Smooth muscle cell (in vitro differentiated cells): ENCODE measurements at regions not wholly inside any gene's neighbourhood (a gene's known extent, or its start where the extent isn't known, plus 50 kb on each side); places are given as distances from the start of the nearest gene placed in this dataset.

Experiments used
- DNase-seq: peaks from one replicate; lab custom pipeline; 2025; ENCODE audit not compliant: unreplicated experiment; lab: John Stamatoyannopoulos, UW
- H2AFZ ChIP-seq: fragments of 200-600 bp; sonication (generic); 2 replicates; pipeline ENCODE4 v1.6.0; 2016; ENCODE audit warnings: antibody characterized with exemption, low read depth, mild to moderate bottlenecking
- H3F3A ChIP-seq: fragments of 200-600 bp; sonication (generic); 2 replicates; pipeline ENCODE4 v1.6.0; 2017; ENCODE audit warnings: antibody characterized with exemption, low read depth
- H3K27ac ChIP-seq: fragments of 200-600 bp; sonication (generic); 2 replicates; pipeline ENCODE4 v1.5.1; 2016; ENCODE audit warnings: low read depth, mild to moderate bottlenecking
- H3K27me3 ChIP-seq: fragments of 200-600 bp; sonication (generic); 2 replicates; pipeline ENCODE4 v1.6.1; 2016; ENCODE audit warnings: low read depth, mild to moderate bottlenecking
- H3K36me3 ChIP-seq: fragments of 200-600 bp; sonication (generic); 2 replicates; pipeline ENCODE4 v1.5.1; 2016; ENCODE audit warnings: low read depth
- H3K4me1 ChIP-seq: fragments of 200-600 bp; sonication (generic); 2 replicates; pipeline ENCODE4 v1.5.1; 2016; ENCODE audit warnings: low read depth
- H3K4me2 ChIP-seq: fragments of 200-600 bp; sonication (generic); 2 replicates; pipeline ENCODE4 v1.6.0; 2016; ENCODE audit warnings: mild to moderate bottlenecking
- H3K4me3 ChIP-seq: fragments of 200-600 bp; sonication (generic); 2 replicates; pipeline ENCODE4 v1.5.1; 2016; ENCODE audit warnings: mild to moderate bottlenecking
- H3K79me2 ChIP-seq: fragments of 200-600 bp; sonication (generic); 2 replicates; pipeline ENCODE4 v1.6.0; 2016; ENCODE audit warnings: low read depth, mild to moderate bottlenecking
- H3K9ac ChIP-seq: fragments of 200-600 bp; sonication (generic); 2 replicates; pipeline ENCODE4 v1.6.0; 2016; ENCODE audit warnings: low read depth
- H3K9me3 ChIP-seq: fragments of 200-600 bp; sonication (generic); replicated peaks from 2 replicates; pipeline ENCODE4 v1.5.1; 2016; ENCODE audit warnings: low read depth
- H4K20me1 ChIP-seq: fragments of 200-600 bp; sonication (generic); 2 replicates; pipeline ENCODE4 v1.6.0; 2016; ENCODE audit warnings: low read depth
- WGBS: methylation state at CpG from one replicate; pipeline ENCODE4 v1.1.7; 2016; ENCODE audit warnings: low lambda C conversion rate; 5-methylcytosine and 5-hydroxymethylcytosine counted together
- TF ChIP-seq, protein P1 (sequence below): fragments of 200-600 bp; sonication (generic); IDR thresholded peaks from 2 replicates; pipeline ENCODE4 v1.5.1; 2017; ENCODE audit warnings: borderline replicate concordance, mild to moderate bottlenecking, antibody characterized with exemption; ENCODE audit not compliant: insufficient read depth, poor library complexity, severe bottlenecking

DNA sequence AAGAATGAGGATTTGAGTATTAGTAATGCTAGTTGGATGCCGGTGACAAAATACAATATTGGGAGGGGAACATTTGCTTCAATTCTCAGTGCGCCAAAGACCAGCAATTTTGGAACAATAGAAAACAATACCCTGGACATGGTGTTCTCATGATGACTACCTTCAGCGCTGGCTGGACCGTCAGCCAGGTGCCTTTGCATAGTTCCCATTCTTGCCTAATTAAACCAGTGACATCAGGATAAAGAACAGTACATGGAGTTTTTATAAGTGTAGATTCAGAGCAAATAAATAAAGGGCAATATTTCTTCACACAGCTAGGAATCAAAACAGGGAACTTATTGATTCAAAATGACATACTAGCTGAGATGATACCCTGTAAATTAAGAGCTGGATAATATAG lies 404.8 kb upstream of the RORA start:
- no peaks in the 10 kb centered on the region for H3K4me1 ChIP-seq
- H3F3A ChIP-seq, result no peaks in the 10 kb centered on the region
- 94% methylated on average over 4 of the region's 4 CpGs for WGBS
- TF ChIP-seq, protein P1, sequence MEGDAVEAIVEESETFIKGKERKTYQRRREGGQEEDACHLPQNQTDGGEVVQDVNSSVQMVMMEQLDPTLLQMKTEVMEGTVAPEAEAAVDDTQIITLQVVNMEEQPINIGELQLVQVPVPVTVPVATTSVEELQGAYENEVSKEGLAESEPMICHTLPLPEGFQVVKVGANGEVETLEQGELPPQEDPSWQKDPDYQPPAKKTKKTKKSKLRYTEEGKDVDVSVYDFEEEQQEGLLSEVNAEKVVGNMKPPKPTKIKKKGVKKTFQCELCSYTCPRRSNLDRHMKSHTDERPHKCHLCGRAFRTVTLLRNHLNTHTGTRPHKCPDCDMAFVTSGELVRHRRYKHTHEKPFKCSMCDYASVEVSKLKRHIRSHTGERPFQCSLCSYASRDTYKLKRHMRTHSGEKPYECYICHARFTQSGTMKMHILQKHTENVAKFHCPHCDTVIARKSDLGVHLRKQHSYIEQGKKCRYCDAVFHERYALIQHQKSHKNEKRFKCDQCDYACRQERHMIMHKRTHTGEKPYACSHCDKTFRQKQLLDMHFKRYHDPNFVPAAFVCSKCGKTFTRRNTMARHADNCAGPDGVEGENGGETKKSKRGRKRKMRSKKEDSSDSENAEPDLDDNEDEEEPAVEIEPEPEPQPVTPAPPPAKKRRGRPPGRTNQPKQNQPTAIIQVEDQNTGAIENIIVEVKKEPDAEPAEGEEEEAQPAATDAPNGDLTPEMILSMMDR, result no peak
- no peak overlapping the region for H3K27ac ChIP-seq
- no peaks in the 10 kb centered on the region for H3K27me3 ChIP-seq
- DNase-seq, result no peak
- H3K9me3 ChIP-seq, result no peaks in the 10 kb centered on the region
- H3K79me2 ChIP-seq, result no peaks in the 10 kb centered on the region
- no peak overlapping the region for H3K9ac ChIP-seq
- no peaks in the 10 kb centered on the region for H4K20me1 ChIP-seq
- H3K4me2 ChIP-seq, result no peak overlapping the region
- H2AFZ ChIP-seq, result no peak overlapping the region
- H3K36me3 ChIP-seq, result no peaks in the 10 kb centered on the region
- no peak overlapping the region for H3K4me3 ChIP-seq

DNA sequence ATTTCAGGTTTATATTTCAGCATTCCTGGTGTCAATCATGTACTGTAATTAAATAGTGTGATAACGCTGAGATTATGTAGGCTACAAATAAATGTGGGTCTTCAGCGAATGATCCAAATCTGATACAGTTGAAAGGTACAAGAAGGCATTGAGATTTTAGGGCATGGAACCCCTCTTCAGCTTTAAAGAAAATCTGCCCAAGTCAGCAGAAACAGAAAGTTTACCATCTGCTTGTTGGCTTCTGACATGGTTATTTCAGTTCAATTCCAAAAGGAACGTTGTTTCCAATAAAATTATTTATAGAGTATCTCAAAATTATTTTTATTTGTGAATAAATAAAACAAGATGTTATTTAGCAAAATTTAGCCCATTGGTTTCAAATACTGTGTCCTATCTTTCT lies 400.2 kb upstream of the RORA start:
- no peak overlapping the region for H3K4me3 ChIP-seq
- no peaks in the 10 kb centered on the region for H3K4me1 ChIP-seq
- no peaks in the 10 kb centered on the region for H3K9me3 ChIP-seq
- no peak overlapping the region for H3K4me2 ChIP-seq
- H3K36me3 ChIP-seq, result no peaks in the 10 kb centered on the region
- H3K79me2 ChIP-seq, result no peaks in the 10 kb centered on the region
- 94% methylated on average over 3 of the region's 3 CpGs for WGBS
- H3K27me3 ChIP-seq, result peaks cover 4% of the 10 kb centered on the region
- no peak overlapping the region for H3K27ac ChIP-seq
- H3F3A ChIP-seq, result no peaks in the 10 kb centered on the region
- TF ChIP-seq, protein P1, result no peak
- no peak overlapping the region for H2AFZ ChIP-seq
- no peaks in the 10 kb centered on the region for H4K20me1 ChIP-seq
- no peak overlapping the region for H3K9ac ChIP-seq
- DNase-seq, result no peak

DNA sequence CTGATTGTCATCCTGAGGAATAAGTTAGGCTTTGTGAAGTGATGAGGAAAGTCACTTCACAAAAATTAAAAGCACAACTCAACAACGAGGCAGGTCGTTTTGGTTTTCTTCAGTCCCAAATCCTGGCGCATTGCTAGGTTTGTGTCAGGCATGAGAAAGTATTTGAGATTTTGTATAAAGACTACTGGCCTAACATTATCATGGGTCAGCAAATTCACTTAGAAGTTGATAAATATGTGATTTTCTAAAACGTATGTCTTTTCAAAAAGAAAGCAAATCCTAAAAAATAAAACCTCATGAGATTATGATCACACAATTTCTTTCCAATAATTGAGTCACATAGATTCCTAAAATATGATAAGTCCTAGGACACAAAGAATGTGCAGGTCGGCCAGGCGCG lies 395.8 kb upstream of the RORA start:
- 96% methylated on average over 7 of the region's 7 CpGs for WGBS
- Histone ChIP-seq H3K4me3 (no peak overlapping the region), H3K9ac (no peak overlapping the region), H3K9me3 (no peaks in the 10 kb centered on the region), H4K20me1 (no peaks in the 10 kb centered on the region), H3F3A (no peaks in the 10 kb centered on the region), H3K4me1 (no peaks in the 10 kb centered on the region), H2AFZ (no peak overlapping the region), H3K27me3 (peaks cover 14% of the 10 kb centered on the region), H3K36me3 (no peaks in the 10 kb centered on the region), H3K79me2 (no peaks in the 10 kb centered on the region), H3K27ac (no peak overlapping the region), H3K4me2 (no peak overlapping the region)
- TF ChIP-seq, protein P1, result no peak
- no peak for DNase-seq

DNA sequence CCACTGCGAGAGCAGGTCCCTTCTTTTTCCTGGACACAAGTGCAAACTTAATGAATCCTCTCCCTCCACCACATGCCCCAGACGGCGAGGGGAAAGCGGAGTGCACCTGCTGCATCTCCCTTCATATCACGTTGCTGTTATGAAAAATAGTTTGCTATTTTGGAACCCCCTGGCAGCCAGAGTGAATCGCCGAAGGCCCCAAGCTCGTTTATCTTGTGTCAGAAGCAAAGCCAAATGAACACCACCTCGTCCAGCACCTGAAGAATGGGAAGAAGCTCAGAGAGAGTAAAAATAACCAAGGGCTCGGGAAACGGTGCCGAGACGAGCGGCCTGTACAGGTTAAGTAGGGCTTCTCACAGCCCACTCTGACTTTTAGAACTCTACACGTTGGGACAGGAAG lies 394.6 kb upstream of the RORA start:
- Histone ChIP-seq H3F3A (no peaks in the 10 kb centered on the region), H3K79me2 (no peaks in the 10 kb centered on the region), H3K4me3 (no peak overlapping the region), H3K27ac (no peak overlapping the region), H3K36me3 (no peaks in the 10 kb centered on the region), H2AFZ (no peak overlapping the region), H3K4me1 (no peaks in the 10 kb centered on the region), H3K4me2 (no peak overlapping the region), H3K9ac (no peak overlapping the region), H4K20me1 (no peaks in the 10 kb centered on the region), H3K27me3 (peaks cover 14% of the 10 kb centered on the region), H3K9me3 (no peaks in the 10 kb centered on the region)
- TF ChIP-seq, protein P1, result no peak
- WGBS, result 90% methylated on average over 15 of the region's 15 CpGs
- DNase-seq, result no peak
